Muscle of leg (tissue), 3 donors: ENCODE measurements at regions not wholly inside any gene's neighbourhood (a gene's known extent, or its start where the extent isn't known, plus 50 kb on each side); places are given as distances from the start of the nearest gene placed in this dataset.

ENCODE experiments used
- DNase-seq: peaks from one replicate; pipeline ENCODE4 v3.0.0; 2013
- H3K27ac ChIP-seq: one replicate; pipeline ENCODE4 v1.5.1; 2013; ENCODE audit warnings: mild to moderate bottlenecking, low read length, control low read depth
- H3K27me3 ChIP-seq: one replicate; pipeline ENCODE4 v1.6.1; 2013; ENCODE audit warnings: low read length; ENCODE audit not compliant: control insufficient read depth, insufficient read depth
- H3K36me3 ChIP-seq: one replicate; pipeline ENCODE4 v1.6.1; 2013; ENCODE audit warnings: low read length; ENCODE audit not compliant: control insufficient read depth, insufficient read depth
- H3K4me1 ChIP-seq: one replicate; pipeline ENCODE4 v1.6.1; 2013; ENCODE audit warnings: low read length; ENCODE audit not compliant: control insufficient read depth, insufficient read depth
- H3K4me3 ChIP-seq: one replicate; pipeline ENCODE4 v1.5.1; 2013; ENCODE audit warnings: low read length, control low read depth
- H3K9me3 ChIP-seq: replicated peaks from 2 replicates; pipeline ENCODE4 v1.6.1; 2013; ENCODE audit warnings: low read depth, low read length; ENCODE audit not compliant: control insufficient read depth
- WGBS: methylation state at CpG from one replicate; pipeline ENCODE4 v1.1.5; 2013; ENCODE audit warnings: missing lambda C conversion rate; ENCODE audit not compliant: insufficient coverage; 5-methylcytosine and 5-hydroxymethylcytosine counted together

DNA sequence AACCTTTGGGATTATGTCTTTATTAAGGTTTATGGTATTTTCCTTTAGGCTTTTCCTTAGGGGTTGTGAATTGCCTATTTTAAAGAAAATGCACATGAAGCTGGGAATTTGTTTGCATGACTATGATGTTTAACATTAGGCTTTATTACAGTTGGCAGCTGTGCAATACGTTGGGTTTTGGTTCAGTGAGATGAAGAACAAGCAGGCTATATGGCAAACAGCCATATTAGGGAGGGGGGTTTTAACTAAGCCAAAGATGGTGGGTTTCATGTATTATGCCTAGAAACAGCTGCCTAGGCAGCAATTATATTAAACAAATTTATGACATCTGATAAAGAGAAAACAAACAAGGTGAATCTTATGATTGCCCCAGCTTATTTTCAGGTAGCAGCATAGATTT lies 880.8 kb downstream of the FAM181B start:
- no peaks in the 10 kb centered on the region for H3K4me1 ChIP-seq
- H3K9me3 ChIP-seq, result no peaks in the 10 kb centered on the region
- 14% methylated on average over 1 of the region's 1 CpG for WGBS
- DNase-seq, result no peak
- H3K4me3 ChIP-seq, result no peak overlapping the region
- no peaks in the 10 kb centered on the region for H3K27me3 ChIP-seq
- H3K27ac ChIP-seq, result no peak overlapping the region
- H3K36me3 ChIP-seq, result no peaks in the 10 kb centered on the region

DNA sequence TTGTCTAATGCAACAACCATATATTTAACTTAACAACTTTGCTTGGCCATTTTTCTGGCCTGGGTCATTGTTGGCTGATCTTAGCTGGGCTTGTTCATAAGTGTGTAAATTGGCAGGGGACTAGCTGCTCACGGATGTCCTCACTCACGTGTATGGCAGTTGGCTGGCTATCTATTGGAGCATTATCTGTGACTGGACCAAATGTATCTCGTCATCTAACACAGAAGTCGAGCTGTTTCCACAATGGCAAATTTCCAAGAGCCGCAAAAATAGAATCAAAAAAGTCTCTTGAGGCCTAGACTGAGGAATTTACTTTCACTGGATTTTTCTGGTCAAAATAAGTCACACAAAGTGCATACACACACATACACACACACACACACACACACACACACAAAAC lies 893.3 kb downstream of the FAM181B start:
- Histone ChIP-seq H3K27ac (no peak overlapping the region), H3K27me3 (no peaks in the 10 kb centered on the region), H3K36me3 (no peaks in the 10 kb centered on the region), H3K9me3 (no peaks in the 10 kb centered on the region), H3K4me1 (no peaks in the 10 kb centered on the region), H3K4me3 (no peak overlapping the region)
- peak; percentile 77 for DNase-seq
- 9% methylated on average over 5 of the region's 5 CpGs for WGBS

DNA sequence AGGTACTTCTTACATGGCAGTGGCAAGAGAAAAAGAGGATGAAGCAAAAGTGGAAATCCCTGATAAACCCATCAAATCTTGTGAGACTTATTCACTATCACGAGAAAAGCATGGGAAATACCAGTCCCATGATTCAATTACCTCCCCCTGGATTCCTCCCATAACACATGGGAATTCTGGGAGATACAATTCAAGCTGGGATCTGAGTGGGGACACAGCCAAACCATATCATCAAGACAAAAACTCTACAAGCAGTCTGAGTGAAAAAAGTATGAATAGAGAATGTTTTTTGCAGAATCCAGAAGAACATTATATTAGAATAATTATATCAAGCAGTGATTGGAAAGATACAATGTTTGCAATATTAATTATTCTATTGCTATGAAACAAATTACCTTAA lies 893.7 kb downstream of the FAM181B start:
- Histone ChIP-seq H3K27me3 (no peaks in the 10 kb centered on the region), H3K4me3 (no peak overlapping the region), H3K27ac (no peak overlapping the region), H3K9me3 (no peaks in the 10 kb centered on the region), H3K4me1 (no peaks in the 10 kb centered on the region), H3K36me3 (no peaks in the 10 kb centered on the region)
- no CpG with 5 or more reads among the region's 1 CpG for WGBS
- peak; percentile 6 for DNase-seq

DNA sequence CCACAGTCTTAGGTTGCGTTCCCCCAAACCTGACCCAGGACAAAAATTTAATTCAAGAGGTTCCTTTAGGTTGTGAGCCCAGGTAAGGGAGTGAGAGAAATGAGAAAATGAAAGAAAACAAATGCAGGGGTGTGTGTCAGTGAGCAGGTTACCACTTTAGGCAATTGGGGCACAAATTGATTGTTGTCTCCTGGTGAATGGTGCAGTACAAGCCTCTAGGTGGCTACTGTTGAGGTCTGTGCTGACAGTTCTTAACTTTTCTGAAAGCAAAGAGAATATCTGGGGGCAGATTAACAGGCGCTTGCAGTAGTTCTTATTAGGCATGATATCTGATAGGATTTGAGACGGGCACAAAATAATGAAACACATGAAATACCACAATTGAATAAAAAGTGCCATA lies 894.6 kb downstream of the FAM181B start:
- Histone ChIP-seq H3K36me3 (no peaks in the 10 kb centered on the region), H3K4me1 (no peaks in the 10 kb centered on the region), H3K27me3 (no peaks in the 10 kb centered on the region), H3K9me3 (no peaks in the 10 kb centered on the region), H3K27ac (no peak overlapping the region), H3K4me3 (no peak overlapping the region)
- no peak for DNase-seq
- no CpG with 5 or more reads among the region's 3 CpGs for WGBS

DNA sequence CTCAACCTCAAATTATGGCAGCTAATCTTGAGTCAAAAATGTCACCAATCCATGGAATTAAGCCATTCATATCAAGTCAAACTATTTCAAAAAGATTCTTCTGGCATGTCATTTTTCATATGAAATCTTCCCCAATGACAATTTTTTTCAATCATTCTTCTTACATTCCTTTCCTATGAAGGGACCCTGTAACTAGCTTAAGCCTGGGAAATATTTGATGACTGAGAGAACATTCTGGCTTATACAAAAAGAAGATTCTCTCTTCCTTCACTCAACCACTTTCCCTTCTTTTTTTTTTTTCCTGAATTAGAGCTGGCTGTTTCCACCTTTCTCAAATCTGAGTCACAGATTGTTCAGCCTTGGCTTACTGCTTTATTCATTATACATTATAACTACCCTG lies 903.7 kb downstream of the FAM181B start:
- H3K27ac ChIP-seq, result no peak overlapping the region
- no peaks in the 10 kb centered on the region for H3K4me1 ChIP-seq
- no peak overlapping the region for H3K4me3 ChIP-seq
- no peaks in the 10 kb centered on the region for H3K27me3 ChIP-seq
- no peak for DNase-seq
- peaks cover 3% of the 10 kb centered on the region for H3K9me3 ChIP-seq
- no peaks in the 10 kb centered on the region for H3K36me3 ChIP-seq

DNA sequence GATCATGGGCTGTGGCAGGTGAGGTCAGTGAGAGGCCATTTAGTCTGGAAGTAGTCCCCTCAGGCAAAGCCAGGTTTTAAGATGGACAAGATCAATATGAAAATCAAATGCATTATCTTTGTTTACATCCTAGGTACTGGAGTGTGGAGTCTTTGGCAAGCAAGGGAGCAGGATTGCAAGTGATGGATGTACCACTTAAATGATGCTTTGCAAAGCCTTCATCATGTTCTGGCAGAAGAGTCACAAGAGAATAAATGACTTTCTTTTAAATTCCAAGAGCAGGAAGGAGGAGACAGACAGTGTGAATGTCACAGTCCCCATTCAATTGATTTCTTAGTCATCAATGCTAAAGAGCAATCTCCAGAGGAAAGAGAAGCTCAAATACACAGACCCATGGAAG lies 908.3 kb downstream of the FAM181B start:
- H3K36me3 ChIP-seq, result no peaks in the 10 kb centered on the region

DNA sequence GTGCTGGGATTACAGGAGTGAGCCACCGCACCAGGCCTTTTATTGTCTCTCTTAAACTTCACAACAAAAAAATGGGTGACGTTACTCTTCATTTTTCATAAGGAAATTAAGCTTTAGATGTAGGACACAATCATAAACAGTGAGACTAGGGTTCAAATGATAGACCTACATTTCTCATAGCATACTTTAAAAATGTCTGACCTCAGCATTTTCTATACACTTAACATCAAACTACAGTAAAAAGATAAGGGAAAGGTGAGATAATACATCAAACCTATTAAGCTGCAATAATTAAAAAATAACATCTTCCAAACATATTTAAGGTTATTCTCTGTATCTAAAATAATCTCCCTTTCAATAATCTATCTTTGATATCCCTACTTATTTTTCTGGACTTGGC lies 914.2 kb downstream of the FAM181B start:
- Histone ChIP-seq H3K9me3 (no peaks in the 10 kb centered on the region), H3K27me3 (no peaks in the 10 kb centered on the region), H3K27ac (no peak overlapping the region), H3K4me1 (no peaks in the 10 kb centered on the region), H3K36me3 (no peaks in the 10 kb centered on the region), H3K4me3 (no peak overlapping the region)
- no peak for DNase-seq
- WGBS, result no CpG with 5 or more reads among the region's 2 CpGs

More for the DNA sequence above, 908.3 kb downstream of the FAM181B start:
- DNase-seq, result no peak
- no peak overlapping the region for H3K4me3 ChIP-seq
- no peaks in the 10 kb centered on the region for H3K4me1 ChIP-seq
- no peaks in the 10 kb centered on the region for H3K9me3 ChIP-seq
- no peak overlapping the region for H3K27ac ChIP-seq
- no peaks in the 10 kb centered on the region for H3K27me3 ChIP-seq

DNA sequence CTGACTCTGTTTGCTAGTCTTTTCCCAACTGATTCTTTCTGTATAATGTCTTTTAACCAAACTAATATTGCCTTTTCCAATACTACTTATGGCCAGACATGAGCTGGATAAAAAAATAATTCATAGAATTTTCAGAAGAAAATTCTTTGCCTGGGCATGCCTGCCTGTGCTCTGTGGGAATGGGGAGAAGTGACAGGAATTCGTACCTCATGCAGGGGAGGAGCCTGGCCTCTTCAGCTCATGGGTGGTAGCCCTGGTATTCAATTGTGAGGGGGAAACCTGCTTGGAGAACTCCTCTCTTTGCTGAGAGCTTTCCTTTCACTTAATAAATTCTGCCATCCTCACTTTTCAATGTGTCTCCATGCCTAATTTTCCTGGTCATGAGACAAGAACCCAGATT lies 928.8 kb downstream of the FAM181B start:
- no peaks in the 10 kb centered on the region for H3K27me3 ChIP-seq
- no peaks in the 10 kb centered on the region for H3K36me3 ChIP-seq
- H3K4me3 ChIP-seq, result no peak overlapping the region
- no peaks in the 10 kb centered on the region for H3K9me3 ChIP-seq
- no peaks in the 10 kb centered on the region for H3K4me1 ChIP-seq
- WGBS, result no CpG with 5 or more reads among the region's 1 CpG
- no peak overlapping the region for H3K27ac ChIP-seq
- no peak for DNase-seq

DNA sequence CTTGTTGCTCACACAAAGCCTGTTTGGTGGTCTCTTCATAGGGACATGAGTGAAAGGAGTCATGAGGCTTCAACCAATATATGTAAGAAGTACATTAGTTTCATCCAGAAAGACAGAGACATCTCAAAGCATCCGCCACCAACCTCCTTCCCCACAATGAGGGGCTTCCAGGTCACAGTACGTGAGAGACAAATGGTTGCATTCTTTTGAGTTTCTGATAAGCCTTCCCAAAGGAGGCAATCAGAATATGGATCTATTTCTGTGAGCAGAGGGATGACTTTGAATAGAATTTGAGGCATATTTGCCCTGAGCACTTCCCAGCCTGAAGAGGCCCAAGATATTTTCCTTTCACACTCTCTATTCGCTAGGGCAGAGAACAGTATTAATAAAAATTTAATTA lies 931.1 kb downstream of the FAM181B start:
- H3K27ac ChIP-seq, result no peak overlapping the region
- WGBS, result no CpG with 5 or more reads among the region's 3 CpGs
- DNase-seq, result no peak

DNA sequence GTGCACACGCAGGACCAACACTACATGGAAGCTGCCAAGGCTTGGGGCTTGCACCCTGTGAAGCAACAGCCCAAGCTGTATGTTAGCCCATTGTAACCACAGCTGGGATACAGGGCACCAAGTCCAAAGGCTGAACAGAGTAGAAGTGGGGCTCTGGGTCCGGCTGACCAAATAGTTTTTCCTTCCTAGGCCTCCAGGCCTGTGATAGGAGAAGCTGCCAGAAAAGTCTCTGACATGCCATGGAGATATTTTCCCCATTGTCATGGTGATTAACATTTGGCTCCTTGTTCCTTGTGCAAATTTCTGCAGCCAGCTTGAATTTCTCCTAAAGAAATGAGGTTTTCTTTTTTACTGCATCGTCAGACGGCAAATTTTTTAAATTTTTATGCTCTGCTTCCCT lies 941.2 kb downstream of the FAM181B start:
- WGBS, result 83% methylated on average over 2 of the region's 4 CpGs
- Histone ChIP-seq H3K4me1 (no peaks in the 10 kb centered on the region), H3K27ac (no peak overlapping the region), H3K27me3 (no peaks in the 10 kb centered on the region), H3K4me3 (no peak overlapping the region), H3K36me3 (no peaks in the 10 kb centered on the region), H3K9me3 (no peaks in the 10 kb centered on the region)
- DNase-seq, result no peak

More for the DNA sequence above, 931.1 kb downstream of the FAM181B start:
- Histone ChIP-seq H3K9me3 (no peaks in the 10 kb centered on the region), H3K4me1 (no peaks in the 10 kb centered on the region), H3K4me3 (no peak overlapping the region), H3K27me3 (no peaks in the 10 kb centered on the region), H3K36me3 (no peaks in the 10 kb centered on the region)

DNA sequence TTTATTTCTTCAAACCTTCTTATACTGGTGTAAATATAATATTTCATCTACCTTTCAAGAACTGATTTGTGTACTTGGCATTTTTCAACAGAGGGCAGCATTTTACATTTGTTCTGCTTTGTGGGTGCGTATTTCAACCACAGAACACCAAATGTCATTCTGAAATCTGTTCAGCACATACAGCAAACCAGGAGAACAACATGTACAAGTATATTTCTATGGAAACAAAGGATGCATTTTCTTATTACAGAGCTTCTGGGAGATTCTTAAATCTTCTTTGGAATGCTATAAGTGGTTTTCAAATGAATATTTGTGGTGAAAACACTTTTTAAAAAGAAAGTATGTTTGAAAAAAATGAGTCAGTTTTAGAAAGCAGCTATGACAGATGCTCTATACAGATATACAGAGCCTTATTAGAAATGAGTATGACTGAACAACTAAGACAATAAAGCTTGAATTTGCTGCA lies 946.0 kb downstream of the FAM181B start:
- Histone ChIP-seq H3K9me3 (no peaks in the 10 kb centered on the region), H3K27ac (no peak overlapping the region), H3K4me1 (no peaks in the 10 kb centered on the region), H3K36me3 (no peaks in the 10 kb centered on the region), H3K27me3 (no peaks in the 10 kb centered on the region), H3K4me3 (no peak overlapping the region)
- WGBS, result no CpG with 5 or more reads among the region's 1 CpG
- DNase-seq, result peak; percentile 8
